ENCODE measurements at regions not wholly inside any gene's neighbourhood (a gene's known extent, or its start where the extent isn't known, plus 50 kb on each side); places are given as distances from the start of the nearest gene placed in this dataset.

GRCh38 chr7:26507108-26507987, 215.7 kb downstream of the SNX10 start:
- WGBS, 5 donors, result 85 to 89% (median 87%) methylated on average over 10 of the region's 10 CpGs
- Histone ChIP-seq H3K4me3 (no peak overlapping the region), H3K4me1 (no peaks in the 10 kb centered on the region), H3K27ac (no peak overlapping the region), H3K36me3 (no peaks in the 10 kb centered on the region), H3K9me3 (no peaks in the 10 kb centered on the region), H3K27me3 (replicated peaks in 1 of 7) (no peaks in the 10 kb centered on the region)
- DNase-seq, result no peak
- intact Hi-C loops (cut with DNase I; ENCODE audit: low total_unique reads), result loop anchor here (10.0 kb wide), 1 partner anchor 133 kb away; no protein-coding TSS in a partner anchor
- TF ChIP-seq, protein P1, sequence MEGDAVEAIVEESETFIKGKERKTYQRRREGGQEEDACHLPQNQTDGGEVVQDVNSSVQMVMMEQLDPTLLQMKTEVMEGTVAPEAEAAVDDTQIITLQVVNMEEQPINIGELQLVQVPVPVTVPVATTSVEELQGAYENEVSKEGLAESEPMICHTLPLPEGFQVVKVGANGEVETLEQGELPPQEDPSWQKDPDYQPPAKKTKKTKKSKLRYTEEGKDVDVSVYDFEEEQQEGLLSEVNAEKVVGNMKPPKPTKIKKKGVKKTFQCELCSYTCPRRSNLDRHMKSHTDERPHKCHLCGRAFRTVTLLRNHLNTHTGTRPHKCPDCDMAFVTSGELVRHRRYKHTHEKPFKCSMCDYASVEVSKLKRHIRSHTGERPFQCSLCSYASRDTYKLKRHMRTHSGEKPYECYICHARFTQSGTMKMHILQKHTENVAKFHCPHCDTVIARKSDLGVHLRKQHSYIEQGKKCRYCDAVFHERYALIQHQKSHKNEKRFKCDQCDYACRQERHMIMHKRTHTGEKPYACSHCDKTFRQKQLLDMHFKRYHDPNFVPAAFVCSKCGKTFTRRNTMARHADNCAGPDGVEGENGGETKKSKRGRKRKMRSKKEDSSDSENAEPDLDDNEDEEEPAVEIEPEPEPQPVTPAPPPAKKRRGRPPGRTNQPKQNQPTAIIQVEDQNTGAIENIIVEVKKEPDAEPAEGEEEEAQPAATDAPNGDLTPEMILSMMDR (IDR thresholded peaks at IDR 0.05 in 8 of 11, conservative IDR thresholded peaks at IDR 0.05 in 3 of 11), result no peak
- no peak for TF ChIP-seq POLR2A (IDR thresholded peaks at IDR 0.05)
- no peak for TF ChIP-seq POLR2AphosphoS5 (IDR thresholded peaks at IDR 0.05)

GRCh38 chr7:26508481-26508880, 216.8 kb downstream of the SNX10 start:
- no peaks in the 10 kb centered on the region for H3K27me3 ChIP-seq (replicated peaks in 1 of 7)
- H3K9me3 ChIP-seq, result no peaks in the 10 kb centered on the region
- WGBS, 5 donors, result 81 to 93% (median 83%) methylated on average over 8 of the region's 8 CpGs
- no peak for DNase-seq
- intact Hi-C loops (cut with DNase I; ENCODE audit: low total_unique reads), result loop anchor here (10.0 kb wide), 1 partner anchor 134 kb away; no protein-coding TSS in a partner anchor
- TF ChIP-seq POLR2A (IDR thresholded peaks at IDR 0.05) (no peak), POLR2AphosphoS5 (IDR thresholded peaks at IDR 0.05) (no peak)
- TF ChIP-seq, protein P1 (IDR thresholded peaks at IDR 0.05 in 8 of 11, conservative IDR thresholded peaks at IDR 0.05 in 3 of 11), result no peak
- no peaks in the 10 kb centered on the region for H3K4me1 ChIP-seq
- H3K27ac ChIP-seq, result no peak overlapping the region
- H3K4me3 ChIP-seq, result no peak overlapping the region
- no peaks in the 10 kb centered on the region for H3K36me3 ChIP-seq

- no peak for DNase-seq
- Histone ChIP-seq H3K27me3 (replicated peaks in 1 of 7) (no peaks in the 10 kb centered on the region), H3K9me3 (no peaks in the 10 kb centered on the region), H3K4me3 (no peak overlapping the region), H3K27ac (no peak overlapping the region), H3K36me3 (no peaks in the 10 kb centered on the region), H3K4me1 (no peaks in the 10 kb centered on the region)
- TF ChIP-seq, protein P1 (IDR thresholded peaks at IDR 0.05 in 8 of 11, conservative IDR thresholded peaks at IDR 0.05 in 3 of 11), result no peak
- no peak for TF ChIP-seq POLR2A (IDR thresholded peaks at IDR 0.05)
- no peak for TF ChIP-seq POLR2AphosphoS5 (IDR thresholded peaks at IDR 0.05)
- 78 to 90% (median 80%) methylated on average over 5 of the region's 5 CpGs for WGBS, 5 donors
- intact Hi-C loops (cut with DNase I; ENCODE audit: low total_unique reads), result loop anchor here (10.0 kb wide), 1 partner anchor 134 kb away; no protein-coding TSS in a partner anchor
These were observed 217.3 kb downstream of the SNX10 start for GRCh38 chr7:26508917-26509316.

GRCh38 chr7:26510231-26510957, 218.7 kb downstream of the SNX10 start:
- Histone ChIP-seq H3K4me1 (no peaks in the 10 kb centered on the region), H3K27ac (no peak overlapping the region), H3K36me3 (no peaks in the 10 kb centered on the region), H3K4me3 (no peak overlapping the region), H3K27me3 (replicated peaks in 1 of 7) (no peaks in the 10 kb centered on the region), H3K9me3 (no peaks in the 10 kb centered on the region)
- DNase-seq, result no peak
- TF ChIP-seq, protein P1 (IDR thresholded peaks at IDR 0.05 in 8 of 11, conservative IDR thresholded peaks at IDR 0.05 in 3 of 11), result no peak
- no peak for TF ChIP-seq POLR2AphosphoS5 (IDR thresholded peaks at IDR 0.05)
- TF ChIP-seq POLR2A (IDR thresholded peaks at IDR 0.05), result no peak
- intact Hi-C loops (cut with DNase I; ENCODE audit: low total_unique reads), result no loop called here
- 74 to 82% (median 80%) methylated on average over 5 of the region's 5 CpGs for WGBS, 5 donors

All from spleen (tissue), 11 donors.